Esophagus squamous epithelium (tissue), 5 donors: ENCODE measurements at regions not wholly inside any gene's neighbourhood (a gene's known extent, or its start where the extent isn't known, plus 50 kb on each side); places are given as distances from the start of the nearest gene placed in this dataset.

Source experiments
- DNase-seq: peaks from one replicate; lab custom pipeline; 2025; lab: John Stamatoyannopoulos, UW
- H3K27ac ChIP-seq, 4 donors: fragments of 200-600 bp; sonication (generic); one replicate each; pipeline ENCODE4 v1.5.1; 2016 to 2019; ENCODE audit warnings: mild to moderate bottlenecking in 1 of 4
- H3K27me3 ChIP-seq, 4 donors: fragments of 200-600 bp; sonication (generic); 1 replicate in 3 of 4; 2 replicates in 1 of 4; pipeline versions ENCODE4 v1.5.1 to v1.6.0; 2017 to 2021; ENCODE audit warnings: antibody characterized with exemption in 1 of 4
- H3K36me3 ChIP-seq, 3 donors: fragments of 200-600 bp; sonication (generic); one replicate each; pipeline ENCODE4 v1.5.1; 2016 to 2019
- H3K4me1 ChIP-seq, 3 donors: fragments of 200-600 bp; sonication (generic); one replicate each; pipeline ENCODE4 v1.5.1; 2017 to 2019
- H3K4me3 ChIP-seq, 4 donors: fragments of 200-600 bp; sonication (generic); 1 replicate in 3 of 4; 2 replicates in 1 of 4; pipeline ENCODE4 v1.5.1; 2016 to 2019; ENCODE audit warnings: mild to moderate bottlenecking in 2 of 4, moderate library complexity in 1 of 4
- H3K9me3 ChIP-seq, 3 donors: fragments of 200-600 bp; sonication (generic); one replicate each; pipeline ENCODE4 v1.5.1; 2016 to 2019
- POLR2A ChIP-seq, 4 donors: fragments of 450-650 bp; IDR thresholded peaks; one replicate each; pipeline ENCODE4 v1.6.1; 2017; ENCODE audit warnings: antibody characterized with exemption in 4 of 4, mild to moderate bottlenecking in 4 of 4, moderate library complexity in 3 of 4
- WGBS, 2 donors: methylation state at CpG; one replicate each; pipeline ENCODE4 v1.1.5; 2018; 5-methylcytosine and 5-hydroxymethylcytosine counted together
- intact Hi-C: fragments of 100-400 bp; cut with DNase I; formaldehyde crosslinking; loops from one replicate; pipeline ENCODE4 v1.15.0; 2022
- TF ChIP-seq, protein P1 (sequence below), 6 experiments: fragments of 450-650 bp in 4 of 6; fragments of 200-600 bp in 2 of 6; sonication (generic) in 2 of 6; IDR thresholded peaks; one replicate each; pipeline ENCODE4 v1.5.1; 2016 to 2019; ENCODE audit warnings: antibody characterized with exemption in 6 of 6, mild to moderate bottlenecking in 4 of 6, moderate library complexity in 4 of 6
- donor health status: DM: yes; HTN: yes; CAD: no.

- no peak for TF ChIP-seq POLR2A (IDR thresholded peaks at IDR 0.05)
- TF ChIP-seq, protein P1, sequence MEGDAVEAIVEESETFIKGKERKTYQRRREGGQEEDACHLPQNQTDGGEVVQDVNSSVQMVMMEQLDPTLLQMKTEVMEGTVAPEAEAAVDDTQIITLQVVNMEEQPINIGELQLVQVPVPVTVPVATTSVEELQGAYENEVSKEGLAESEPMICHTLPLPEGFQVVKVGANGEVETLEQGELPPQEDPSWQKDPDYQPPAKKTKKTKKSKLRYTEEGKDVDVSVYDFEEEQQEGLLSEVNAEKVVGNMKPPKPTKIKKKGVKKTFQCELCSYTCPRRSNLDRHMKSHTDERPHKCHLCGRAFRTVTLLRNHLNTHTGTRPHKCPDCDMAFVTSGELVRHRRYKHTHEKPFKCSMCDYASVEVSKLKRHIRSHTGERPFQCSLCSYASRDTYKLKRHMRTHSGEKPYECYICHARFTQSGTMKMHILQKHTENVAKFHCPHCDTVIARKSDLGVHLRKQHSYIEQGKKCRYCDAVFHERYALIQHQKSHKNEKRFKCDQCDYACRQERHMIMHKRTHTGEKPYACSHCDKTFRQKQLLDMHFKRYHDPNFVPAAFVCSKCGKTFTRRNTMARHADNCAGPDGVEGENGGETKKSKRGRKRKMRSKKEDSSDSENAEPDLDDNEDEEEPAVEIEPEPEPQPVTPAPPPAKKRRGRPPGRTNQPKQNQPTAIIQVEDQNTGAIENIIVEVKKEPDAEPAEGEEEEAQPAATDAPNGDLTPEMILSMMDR (IDR thresholded peaks at IDR 0.05): no peak
- no peak for DNase-seq
- Histone ChIP-seq H3K36me3 (no peaks in the 10 kb centered on the region), H3K9me3 (no peaks in the 10 kb centered on the region), H3K27me3 (peaks cover 0 to 21% (median 0%) of the 10 kb centered on the region in 4 donors), H3K4me3 (no peak overlapping the region), H3K27ac (no peak overlapping the region), H3K4me1 (peaks cover 0 to 5% (median 4%) of the 10 kb centered on the region in 3 donors)
- WGBS, 2 donors: 85 to 90% methylated on average over 2 of the region's 2 CpGs
- intact Hi-C loops: loop anchor here (10.0 kb wide), 1 partner anchor 295 kb away; no protein-coding TSS in a partner anchor
Measured at GRCh38 chr13:95479731-95480130, 72.8 kb upstream of the CLDN10 start.

GRCh38 chr13:95480131-95480545 lies 72.4 kb upstream of the CLDN10 start:
- no peak for DNase-seq
- Histone ChIP-seq H3K27ac (no peak overlapping the region), H3K4me3 (no peak overlapping the region), H3K9me3 (no peaks in the 10 kb centered on the region), H3K27me3 (peaks cover 0 to 20% (median 0%) of the 10 kb centered on the region in 4 donors), H3K36me3 (no peaks in the 10 kb centered on the region), H3K4me1 (peaks cover 0 to 6% (median 4%) of the 10 kb centered on the region in 3 donors)
- TF ChIP-seq POLR2A (IDR thresholded peaks at IDR 0.05): no peak
- TF ChIP-seq, protein P1 (IDR thresholded peaks at IDR 0.05): no peak
- intact Hi-C loops: no loop called here
- WGBS, 2 donors: 47 to 57% methylated on average over 6 to 7 of the region's 7 CpGs

- 63 to 72% methylated on average over 6 of the region's 7 CpGs for WGBS, 2 donors
- intact Hi-C loops: no loop called here
- TF ChIP-seq, protein P1 (IDR thresholded peaks at IDR 0.05): no peak
- no peak for TF ChIP-seq POLR2A (IDR thresholded peaks at IDR 0.05)
- no peak overlapping the region for H3K4me3 ChIP-seq
- peaks cover 0 to 12% (median 0%) of the 10 kb centered on the region in 4 donors for H3K27me3 ChIP-seq
- no peak for DNase-seq
- H3K4me1 ChIP-seq: peaks cover 0 to 15% (median 4%) of the 10 kb centered on the region in 3 donors
- no peak overlapping the region for H3K27ac ChIP-seq
- H3K36me3 ChIP-seq: no peaks in the 10 kb centered on the region
- H3K9me3 ChIP-seq: no peaks in the 10 kb centered on the region
Measured at GRCh38 chr13:95480791-95481780, 71.4 kb upstream of the CLDN10 start.

- Histone ChIP-seq H3K4me1 (peaks cover 0 to 11% (median 0%) of the 10 kb centered on the region in 3 donors), H3K36me3 (no peaks in the 10 kb centered on the region), H3K27ac (no peak overlapping the region), H3K4me3 (no peak overlapping the region), H3K9me3 (no peaks in the 10 kb centered on the region), H3K27me3 (no peaks in the 10 kb centered on the region)
- 67 to 81% methylated on average over 1 of the region's 1 CpG for WGBS, 2 donors
- DNase-seq: no peak
- TF ChIP-seq POLR2A (IDR thresholded peaks at IDR 0.05): no peak
- intact Hi-C loops: no loop called here
Measured at GRCh38 chr13:95484052-95484451, 68.5 kb upstream of the CLDN10 start.

DNA sequence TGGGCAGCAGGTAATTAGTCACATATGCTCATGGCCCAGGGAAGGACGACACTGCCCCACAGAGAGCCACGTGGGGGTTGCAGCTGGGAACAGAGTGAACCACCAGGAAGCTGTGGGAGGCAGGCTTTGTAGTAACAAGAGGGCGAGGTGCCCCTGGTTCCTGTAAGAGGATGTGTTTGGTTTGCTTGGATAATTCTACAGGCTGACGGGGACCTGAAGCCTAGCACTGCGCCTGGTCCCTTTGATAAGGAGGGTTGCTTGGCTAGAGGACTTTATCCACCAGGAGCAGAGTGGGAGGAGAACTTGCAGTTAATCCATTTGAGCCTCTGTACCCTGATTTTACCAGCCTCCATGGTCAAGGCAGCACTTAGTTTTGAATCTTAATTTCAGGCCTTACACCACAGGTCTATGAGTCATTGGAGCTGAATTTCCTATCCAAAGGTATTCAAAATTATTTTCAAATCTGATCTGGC lies 67.4 kb upstream of the CLDN10 start:
- Histone ChIP-seq H3K36me3 (no peaks in the 10 kb centered on the region), H3K27me3 (no peaks in the 10 kb centered on the region), H3K4me1 (peaks cover 0 to 10% (median 0%) of the 10 kb centered on the region in 3 donors), H3K9me3 (no peaks in the 10 kb centered on the region), H3K4me3 (no peak overlapping the region), H3K27ac (no peak overlapping the region)
- 47 to 59% methylated on average over 5 of the region's 5 CpGs for WGBS, 2 donors
- no peak for DNase-seq
- intact Hi-C loops: no loop called here
- TF ChIP-seq POLR2A (IDR thresholded peaks at IDR 0.05): no peak
- TF ChIP-seq, protein P1 (IDR thresholded peaks at IDR 0.05): no peak
